Muscle of leg (tissue), 3 donors: ENCODE measurements at regions not wholly inside any gene's neighbourhood (a gene's known extent, or its start where the extent isn't known, plus 50 kb on each side); places are given as distances from the start of the nearest gene placed in this dataset.
A peak's percentile ranks its signal among the peaks of the same experiment; 100 is the strongest.

Experiments
- DNase-seq: peaks from one replicate; pipeline ENCODE4 v3.0.0; 2013
- H3K27ac ChIP-seq: one replicate; pipeline ENCODE4 v1.5.1; 2013; ENCODE audit warnings: mild to moderate bottlenecking, low read length, control low read depth
- H3K27me3 ChIP-seq: one replicate; pipeline ENCODE4 v1.6.1; 2013; ENCODE audit warnings: low read length; ENCODE audit not compliant: control insufficient read depth, insufficient read depth
- H3K36me3 ChIP-seq: one replicate; pipeline ENCODE4 v1.6.1; 2013; ENCODE audit warnings: low read length; ENCODE audit not compliant: control insufficient read depth, insufficient read depth
- H3K4me1 ChIP-seq: one replicate; pipeline ENCODE4 v1.6.1; 2013; ENCODE audit warnings: low read length; ENCODE audit not compliant: control insufficient read depth, insufficient read depth
- H3K4me3 ChIP-seq: one replicate; pipeline ENCODE4 v1.5.1; 2013; ENCODE audit warnings: low read length, control low read depth
- H3K9me3 ChIP-seq: replicated peaks from 2 replicates; pipeline ENCODE4 v1.6.1; 2013; ENCODE audit warnings: low read depth, low read length; ENCODE audit not compliant: control insufficient read depth
- WGBS: methylation state at CpG from one replicate; pipeline ENCODE4 v1.1.5; 2013; ENCODE audit warnings: missing lambda C conversion rate; ENCODE audit not compliant: insufficient coverage; 5-methylcytosine and 5-hydroxymethylcytosine counted together

DNA sequence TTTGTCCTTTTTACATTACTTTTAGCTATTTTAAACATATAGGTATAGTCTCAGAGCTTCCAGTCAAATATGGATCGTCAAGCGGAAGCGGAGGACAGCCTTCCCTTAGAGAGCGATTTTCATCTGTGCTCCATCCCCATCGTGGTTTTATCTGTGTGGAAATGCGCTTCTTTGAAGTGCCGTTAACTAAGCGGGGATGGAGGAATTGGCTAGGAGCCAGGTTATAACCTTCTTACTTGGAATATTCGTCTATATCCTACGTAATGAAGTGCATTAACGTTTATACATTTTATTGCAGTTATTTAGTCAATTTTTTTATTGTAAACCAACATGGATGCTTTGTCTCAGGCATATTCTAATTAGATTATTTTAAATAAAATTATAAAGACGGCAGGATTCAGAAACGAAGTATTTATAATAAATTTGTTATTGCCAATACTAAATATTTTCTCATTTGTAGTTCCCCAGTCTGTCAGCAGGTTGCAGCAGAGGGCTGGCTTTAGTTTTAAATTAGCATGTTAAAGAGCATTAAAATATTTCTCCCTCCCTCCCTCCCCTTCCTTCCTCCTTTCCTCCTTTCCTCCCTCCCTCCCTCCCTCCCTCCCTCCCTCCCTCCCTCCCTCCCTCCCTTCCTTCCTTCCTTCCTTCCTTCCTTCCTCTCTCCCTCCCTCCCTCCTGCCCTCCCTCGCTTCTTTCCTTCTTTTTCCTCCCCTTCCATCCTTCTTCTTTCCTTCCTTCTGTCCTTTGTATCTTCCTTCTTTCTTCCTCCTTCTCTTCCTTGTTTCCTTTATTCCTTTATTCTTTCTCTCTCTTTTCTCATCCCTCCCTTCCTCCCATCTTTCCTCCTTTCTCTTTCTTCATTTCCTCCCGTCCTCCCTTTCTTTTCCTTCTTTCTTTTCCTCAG is 80.6 kb upstream of the DOCK10 start:
- H3K9me3 ChIP-seq = no peaks in the 10 kb centered on the region
- H3K36me3 ChIP-seq = no peaks in the 10 kb centered on the region
- H3K4me1 ChIP-seq = peaks cover 2% of the 10 kb centered on the region
- H3K4me3 ChIP-seq = no peak overlapping the region
- 82% methylated on average over 2 of the region's 15 CpGs for WGBS
- no peaks in the 10 kb centered on the region for H3K27me3 ChIP-seq
- no peak overlapping the region for H3K27ac ChIP-seq
- DNase-seq = no peak

GRCh38 chr2:225122007-225122406 is 79.7 kb upstream of the DOCK10 start:
- no peaks in the 10 kb centered on the region for H3K36me3 ChIP-seq
- H3K27me3 ChIP-seq = no peaks in the 10 kb centered on the region
- no peak for DNase-seq
- WGBS = 75% methylated on average over 2 of the region's 8 CpGs
- H3K27ac ChIP-seq = no peak overlapping the region
- H3K4me1 ChIP-seq = peaks cover 3% of the 10 kb centered on the region
- no peaks in the 10 kb centered on the region for H3K9me3 ChIP-seq
- no peak overlapping the region for H3K4me3 ChIP-seq

DNA sequence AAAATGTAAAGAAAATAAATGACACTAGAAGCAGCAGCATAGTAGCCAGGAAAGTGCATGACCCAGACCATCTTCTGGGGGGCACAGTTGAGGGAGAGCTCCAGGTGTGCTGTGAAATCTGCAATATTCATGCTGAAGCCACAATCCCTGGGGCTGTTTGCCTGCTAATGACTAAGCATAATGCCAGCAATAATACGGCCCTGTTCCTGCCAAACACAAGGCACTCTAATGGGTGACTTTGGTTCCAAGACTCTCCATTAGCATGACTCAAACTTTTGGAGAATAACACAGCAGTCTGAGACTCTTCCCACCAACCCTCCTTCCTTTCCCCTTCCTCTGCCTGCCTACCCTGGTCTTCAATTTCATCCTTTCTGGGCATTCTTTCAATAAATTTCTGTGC is 77.9 kb upstream of the DOCK10 start:
- WGBS = 33% methylated on average over 1 of the region's 1 CpG
- H3K36me3 ChIP-seq = no peaks in the 10 kb centered on the region
- peaks cover 8% of the 10 kb centered on the region for H3K4me1 ChIP-seq
- H3K27me3 ChIP-seq = no peaks in the 10 kb centered on the region
- H3K27ac ChIP-seq = no peak overlapping the region
- H3K4me3 ChIP-seq = no peak overlapping the region
- no peaks in the 10 kb centered on the region for H3K9me3 ChIP-seq
- peak; percentile 27 for DNase-seq

GRCh38 chr2:225117051-225117716 is 74.9 kb upstream of the DOCK10 start:
- peaks cover 3% of the 10 kb centered on the region for H3K9me3 ChIP-seq
- no peak overlapping the region for H3K4me3 ChIP-seq
- H3K27me3 ChIP-seq = no peaks in the 10 kb centered on the region
- no peak overlapping the region for H3K27ac ChIP-seq
- peak; percentile 71 for DNase-seq
- H3K36me3 ChIP-seq = no peaks in the 10 kb centered on the region
- no CpG with 5 or more reads among the region's 2 CpGs for WGBS
- H3K4me1 ChIP-seq = peaks cover 17% of the 10 kb centered on the region

GRCh38 chr2:225114786-225115323 is 72.6 kb upstream of the DOCK10 start:
- DNase-seq = no peak
- peak overlapping the region; percentile 31 for H3K27ac ChIP-seq
- H3K27me3 ChIP-seq = no peaks in the 10 kb centered on the region
- no peaks in the 10 kb centered on the region for H3K36me3 ChIP-seq
- H3K9me3 ChIP-seq = peaks cover 4% of the 10 kb centered on the region
- no peak overlapping the region for H3K4me3 ChIP-seq
- no CpG with 5 or more reads among the region's 2 CpGs for WGBS
- H3K4me1 ChIP-seq = peaks cover 15% of the 10 kb centered on the region

- WGBS = no CpG with 5 or more reads among the region's 3 CpGs
- Histone ChIP-seq H3K36me3 (no peaks in the 10 kb centered on the region), H3K27me3 (no peaks in the 10 kb centered on the region), H3K4me3 (no peak overlapping the region), H3K4me1 (peaks cover 15% of the 10 kb centered on the region), H3K9me3 (peaks cover 4% of the 10 kb centered on the region), H3K27ac (peak overlapping the region; percentile 72)
- DNase-seq = peak; percentile 75
Observed at GRCh38 chr2:225113371-225114015, 71.2 kb upstream of the DOCK10 start.

GRCh38 chr2:225112362-225113126 is 70.3 kb upstream of the DOCK10 start:
- WGBS = 66% methylated on average over 8 of the region's 10 CpGs
- peak overlapping the region; percentile 38 for H3K27ac ChIP-seq
- peaks cover 4% of the 10 kb centered on the region for H3K9me3 ChIP-seq
- H3K27me3 ChIP-seq = no peaks in the 10 kb centered on the region
- H3K4me1 ChIP-seq = peaks cover 15% of the 10 kb centered on the region
- H3K4me3 ChIP-seq = no peak overlapping the region
- DNase-seq = peak; percentile 60
- H3K36me3 ChIP-seq = no peaks in the 10 kb centered on the region

DNA sequence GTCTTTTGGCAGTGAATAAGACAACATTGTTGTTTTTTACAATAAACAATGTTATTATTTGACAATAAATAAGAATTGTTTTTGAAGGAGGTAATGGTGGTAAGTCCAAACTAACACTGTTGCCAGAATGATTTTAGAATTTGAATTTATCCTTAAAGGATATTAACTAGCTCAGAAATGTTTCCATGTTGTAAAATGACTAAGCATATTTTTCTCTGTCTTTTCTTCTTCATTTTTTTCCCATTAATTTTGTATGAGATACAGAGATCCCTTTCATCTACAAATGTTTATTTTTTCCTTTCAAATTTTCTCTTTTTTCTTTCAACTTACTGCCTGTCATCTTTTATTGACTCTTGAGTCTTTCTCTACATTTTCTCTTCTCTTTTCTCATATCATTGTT is 66.5 kb upstream of the DOCK10 start:
- peaks cover 5% of the 10 kb centered on the region for H3K4me1 ChIP-seq
- H3K9me3 ChIP-seq = peaks cover 4% of the 10 kb centered on the region
- H3K27ac ChIP-seq = no peak overlapping the region
- no peak for DNase-seq
- H3K4me3 ChIP-seq = no peak overlapping the region
- no peaks in the 10 kb centered on the region for H3K36me3 ChIP-seq
- H3K27me3 ChIP-seq = no peaks in the 10 kb centered on the region

DNA sequence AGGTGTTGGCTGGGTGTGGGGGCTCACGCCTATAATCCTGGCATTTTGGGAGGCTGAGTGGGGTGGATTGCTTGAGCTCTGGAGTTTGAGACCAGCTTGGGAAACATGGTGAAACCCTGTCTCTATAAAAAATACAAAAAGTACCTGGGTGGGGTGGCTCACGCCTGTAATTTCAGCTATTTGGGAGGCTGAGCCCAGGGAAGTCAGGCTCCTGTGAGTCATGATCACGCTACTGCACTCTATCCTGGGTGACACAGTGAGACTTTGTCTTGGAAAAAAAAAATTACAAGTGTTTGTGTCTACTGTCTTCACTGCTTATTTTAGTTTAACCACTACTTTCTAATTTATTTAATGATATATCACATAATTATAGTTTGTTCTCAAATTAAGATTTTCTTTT is 62.7 kb upstream of the DOCK10 start:
- Histone ChIP-seq H3K4me3 (no peak overlapping the region), H3K9me3 (no peaks in the 10 kb centered on the region), H3K27me3 (no peaks in the 10 kb centered on the region), H3K27ac (no peak overlapping the region), H3K4me1 (no peaks in the 10 kb centered on the region), H3K36me3 (no peaks in the 10 kb centered on the region)
- no CpG with 5 or more reads among the region's 3 CpGs for WGBS
- no peak for DNase-seq
